SK-N-DZ (cell line): ENCODE measurements at regions not wholly inside any gene's neighbourhood (a gene's known extent, or its start where the extent isn't known, plus 50 kb on each side); places are given as distances from the start of the nearest gene placed in this dataset.
A peak's percentile ranks its signal among the peaks of the same experiment; 100 is the strongest.
"Not testable (repeated sequence)": the region's sequence is repeated elsewhere in the genome, so short reads cannot be mapped to it uniquely, and the experiment has no call there.

ENCODE experiments used
- DNase-seq: peaks from one replicate; pipeline ENCODE4 v3.0.0-alpha.2; 2015; ENCODE audit warnings: low spot score

DNA sequence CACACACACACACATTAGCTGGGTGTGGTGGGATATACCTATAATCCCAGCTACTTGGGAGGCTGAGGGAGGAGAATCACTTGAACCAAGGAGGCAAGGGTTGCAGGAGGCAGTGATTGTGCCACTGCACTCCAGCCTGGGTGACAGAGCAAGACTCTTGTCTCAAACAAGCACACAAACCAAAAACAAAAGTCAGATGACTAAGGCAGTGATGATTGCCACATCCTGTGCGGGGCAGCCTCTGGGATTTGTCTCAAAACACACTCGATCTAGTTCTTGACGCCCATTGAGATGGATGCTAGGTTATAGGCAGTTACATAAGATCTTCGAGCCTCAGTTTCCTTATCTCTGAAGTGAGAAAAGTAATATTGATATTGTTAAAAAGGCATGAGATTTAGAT is 57.8 kb upstream of the NBPF8 start:
- not testable (repeated sequence) for DNase-seq

- DNase-seq = not testable (repeated sequence)
Observed at GRCh38 chr1:120356170-120356569, 58.7 kb upstream of the NBPF8 start.

DNA sequence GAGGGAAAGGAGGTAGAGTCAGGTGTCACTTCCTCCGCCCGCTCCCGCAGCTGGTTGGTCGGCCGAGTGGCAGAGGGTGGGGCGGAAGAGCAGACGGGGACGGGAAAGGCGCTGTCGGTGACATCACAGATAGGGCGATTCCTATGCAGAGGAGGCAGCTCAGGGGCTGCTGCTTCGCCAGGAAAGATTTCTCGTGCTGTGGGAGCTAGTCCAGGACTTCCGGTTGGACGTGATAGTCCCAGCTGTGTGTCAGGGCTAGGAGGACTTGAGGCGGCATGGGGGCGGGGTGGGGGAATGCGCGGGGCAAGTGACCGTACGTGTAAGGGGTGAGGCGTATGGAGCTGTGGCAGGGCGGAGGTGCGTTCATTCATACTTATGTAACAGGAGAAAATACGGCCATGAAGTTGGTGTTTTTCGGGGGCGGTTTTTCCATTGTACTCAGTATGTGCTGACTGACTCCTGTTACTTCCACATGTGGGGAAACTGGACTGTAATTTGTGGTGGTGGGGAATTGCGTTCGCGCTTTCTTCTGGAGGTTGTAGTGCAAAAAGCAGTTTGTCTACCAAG is 60.1 kb upstream of the NBPF8 start:
- DNase-seq = peak; percentile 17

DNA sequence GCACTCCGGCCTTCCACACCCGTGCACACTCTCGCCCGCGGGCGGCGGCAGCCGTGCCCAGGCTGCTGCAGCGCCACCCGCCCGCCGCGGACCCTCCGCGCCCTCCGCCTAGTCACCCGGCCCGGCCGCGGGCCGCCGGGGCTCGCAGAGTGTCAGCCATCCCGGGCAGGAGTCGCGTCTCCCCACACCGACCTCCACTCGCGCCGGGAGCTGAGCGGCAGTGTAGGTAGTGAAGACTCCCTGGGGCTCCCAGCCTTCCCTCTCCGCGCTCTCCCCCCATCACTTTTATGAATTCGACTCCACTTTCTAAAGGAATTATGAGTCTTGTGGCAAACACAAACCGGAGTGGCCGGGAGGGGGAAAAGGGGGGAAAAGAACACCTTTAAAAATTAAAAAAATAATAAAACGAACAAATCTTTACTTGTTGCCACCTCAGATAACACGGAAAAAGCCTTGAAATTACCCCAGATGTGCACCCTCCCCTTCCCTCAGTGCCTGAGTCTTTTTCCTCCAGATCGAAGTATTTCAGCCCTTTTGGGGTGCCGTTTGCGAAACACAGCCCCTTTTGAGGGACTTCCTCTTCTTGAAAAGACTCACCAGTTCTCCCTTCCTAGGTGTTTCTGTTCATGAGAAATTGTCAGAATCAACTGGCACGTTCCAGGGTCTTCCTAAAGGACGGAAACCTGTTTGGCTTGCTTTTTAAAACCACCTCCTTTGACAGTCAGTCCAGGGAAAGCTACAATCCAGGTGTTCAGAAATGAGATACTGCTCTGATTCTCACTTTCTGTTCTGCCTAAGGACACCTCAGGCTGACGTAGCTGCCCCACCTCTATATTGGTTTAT is 72.4 kb upstream of the NBPF8 start:
- DNase-seq = not testable (repeated sequence)

- not testable (repeated sequence) for DNase-seq
Observed at GRCh38 chr1:120341756-120342155, 73.1 kb upstream of the NBPF8 start.

DNA sequence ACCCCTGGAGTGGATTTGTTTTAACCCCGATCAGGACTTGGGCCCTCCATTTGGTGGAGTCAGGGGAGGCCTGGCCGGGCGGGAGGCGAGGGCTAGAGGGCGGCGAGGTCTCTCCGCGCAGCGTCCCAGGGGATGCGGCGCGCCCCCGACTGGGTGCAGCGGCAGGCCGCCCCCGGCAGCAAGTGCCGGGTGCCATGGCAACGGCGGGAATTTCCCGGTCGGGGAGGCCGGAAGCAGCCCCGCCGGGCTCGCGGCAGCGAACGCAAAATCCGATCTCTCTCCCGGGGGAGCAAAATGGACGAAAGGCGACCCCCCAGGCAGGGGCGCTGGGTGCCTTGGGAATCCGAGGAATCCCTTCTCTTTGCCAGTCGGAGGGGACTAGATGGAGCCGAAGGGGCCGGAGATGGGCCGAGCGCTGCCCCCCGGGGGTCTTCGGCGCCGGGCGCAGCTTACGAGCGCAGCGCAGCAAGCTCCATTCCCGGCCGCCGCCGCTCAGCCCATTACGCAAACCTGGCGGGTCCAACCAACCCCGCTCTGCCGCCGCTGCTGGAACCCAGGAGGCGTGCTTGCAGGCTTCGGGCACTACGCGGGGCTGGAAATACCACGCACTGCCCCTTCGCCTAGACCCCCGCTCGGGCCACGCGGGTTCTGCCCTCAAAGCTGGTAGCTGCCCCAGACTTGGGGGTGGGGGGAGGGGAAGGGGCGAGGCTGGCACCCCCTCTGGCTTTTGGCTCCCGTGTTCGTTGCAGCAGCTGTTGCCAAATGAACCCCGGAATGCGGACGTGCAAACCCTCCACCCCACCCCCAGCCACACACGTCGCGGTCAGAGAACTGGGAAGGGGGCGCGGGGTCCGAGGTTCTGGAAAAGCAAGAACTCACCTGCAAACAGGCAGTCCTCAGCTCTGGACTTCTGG is 73.7 kb upstream of the NBPF8 start:
- DNase-seq = not testable (repeated sequence)

GRCh38 chr1:120315738-120316137 is 99.1 kb upstream of the NBPF8 start:
- not testable (repeated sequence) for DNase-seq

DNA sequence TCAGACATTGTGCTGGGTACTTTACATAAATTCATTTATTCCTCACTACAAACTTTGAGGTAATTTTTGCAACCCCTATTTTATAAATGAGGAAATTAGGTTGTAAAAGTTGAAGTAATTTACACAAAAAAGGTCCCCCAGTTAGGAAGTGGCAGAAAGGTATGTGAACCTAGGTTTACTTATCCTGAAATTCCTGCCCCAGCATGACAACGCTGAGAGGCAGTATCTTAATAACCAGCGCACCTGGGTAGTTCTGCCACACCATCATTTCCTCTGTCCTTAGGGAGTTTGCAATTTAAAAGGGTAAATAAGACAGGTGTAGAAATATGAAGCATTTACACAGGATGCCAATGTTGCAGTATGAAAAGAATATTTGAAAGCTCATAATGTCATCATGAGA is 102.9 kb upstream of the NBPF8 start:
- not testable (repeated sequence) for DNase-seq

- not testable (repeated sequence) for DNase-seq
Observed at GRCh38 chr1:120308940-120309578, 105.8 kb upstream of the NBPF8 start.

- not testable (repeated sequence) for DNase-seq
Observed at GRCh38 chr1:120305046-120305445, 109.8 kb upstream of the NBPF8 start.

GRCh38 chr1:120304341-120304740 is 110.5 kb upstream of the NBPF8 start:
- DNase-seq = not testable (repeated sequence)

- DNase-seq = not testable (repeated sequence)
Observed at GRCh38 chr1:120299433-120300057, 115.3 kb upstream of the NBPF8 start.

- DNase-seq = not testable (repeated sequence)
Observed at GRCh38 chr1:120298487-120298886, 116.3 kb upstream of the NBPF8 start.

DNA sequence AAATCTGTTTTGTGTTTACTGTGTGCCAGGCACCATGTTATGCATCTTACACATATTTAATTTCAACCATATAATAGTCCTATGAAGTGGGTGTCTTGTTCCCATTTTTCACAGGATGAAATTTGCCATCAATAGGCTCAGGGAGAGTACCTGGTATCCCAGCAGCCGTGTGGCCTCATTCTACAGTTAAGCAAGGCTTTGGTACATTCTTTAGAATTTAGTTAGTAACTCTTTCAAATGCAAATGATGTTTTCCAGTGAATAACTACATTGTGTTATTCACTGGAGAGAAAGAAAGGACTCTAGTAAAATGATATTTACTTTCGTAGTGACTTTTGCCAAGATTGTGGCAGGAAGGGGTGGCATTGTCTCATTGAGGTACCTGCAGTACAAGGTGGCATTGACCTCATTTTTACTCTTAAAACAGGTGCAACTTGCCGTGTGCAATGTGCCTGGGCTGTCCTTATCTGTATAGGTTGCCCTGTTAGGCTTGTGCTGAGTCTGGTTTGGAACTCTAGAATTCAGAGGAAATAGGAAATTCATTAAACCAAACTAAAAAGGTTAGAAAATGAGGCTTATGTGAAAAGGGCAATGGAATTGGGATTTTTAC is 117.4 kb upstream of the NBPF8 start:
- not testable (repeated sequence) for DNase-seq

DNA sequence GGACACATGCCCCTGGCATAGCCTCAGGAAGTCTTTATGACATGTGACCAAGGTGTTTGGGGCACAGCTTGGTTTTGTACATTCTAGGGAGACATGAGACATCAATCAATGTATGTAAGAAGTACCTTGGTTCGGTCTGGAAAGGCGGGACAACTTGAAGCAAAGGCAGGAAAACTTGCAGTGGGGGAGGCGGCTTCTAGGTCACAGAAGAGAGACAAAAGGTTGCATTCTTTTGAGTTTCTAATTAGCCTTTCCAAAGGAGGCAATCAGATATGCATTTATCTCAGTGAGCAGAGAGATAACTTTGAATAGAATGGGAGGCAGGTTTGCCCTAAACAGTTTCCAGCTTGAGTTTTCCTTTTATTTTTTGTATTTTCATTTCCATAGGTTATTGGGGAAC is 113.8 kb upstream of the SEC22B start:
- not testable (repeated sequence) for DNase-seq

GRCh38 chr1:120289601-120290074 is 113.3 kb upstream of the SEC22B start:
- DNase-seq = not testable (repeated sequence)

- DNase-seq = not testable (repeated sequence)
Observed at GRCh38 chr1:120288814-120289600, 112.7 kb upstream of the SEC22B start.

- DNase-seq = not testable (repeated sequence)
Observed at GRCh38 chr1:120288167-120288566, 111.8 kb upstream of the SEC22B start.

DNA sequence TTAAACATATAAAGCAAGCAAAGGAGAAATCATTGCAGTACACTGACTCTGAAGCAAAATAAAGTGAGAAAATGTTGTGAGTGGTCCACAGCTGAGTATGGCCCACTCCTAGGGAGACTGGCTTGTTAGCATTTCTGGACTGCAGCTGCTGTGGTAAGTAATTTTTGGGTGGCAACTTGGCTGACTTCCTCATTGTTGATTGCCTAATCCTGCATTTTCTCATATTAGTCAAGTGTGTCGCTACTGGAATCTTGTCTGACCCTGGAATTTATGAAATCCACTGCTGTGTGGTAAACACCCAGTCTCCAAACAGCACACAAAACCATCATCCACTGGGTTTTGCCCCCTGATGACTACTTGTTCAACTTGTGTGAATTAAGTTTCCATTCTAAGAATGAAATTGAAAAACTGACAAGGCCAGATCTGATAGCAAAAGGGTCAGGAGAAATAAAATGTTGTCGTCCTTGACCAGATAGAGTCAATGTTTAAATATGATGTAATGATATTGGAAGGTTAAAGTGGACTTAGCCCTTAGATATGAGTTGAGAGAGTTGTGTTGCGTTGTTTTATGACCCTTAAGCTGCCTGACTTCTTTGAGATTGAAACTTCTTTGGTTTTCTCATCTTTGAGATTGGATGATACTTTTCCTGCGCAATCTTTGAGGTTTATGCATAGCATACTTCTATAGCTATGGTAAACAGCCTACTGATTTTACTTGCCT is 106.6 kb upstream of the SEC22B start:
- DNase-seq = not testable (repeated sequence)
